Prostate gland (tissue), 2 donors: ENCODE measurements at regions not wholly inside any gene's neighbourhood (a gene's known extent, or its start where the extent isn't known, plus 50 kb on each side); places are given as distances from the start of the nearest gene placed in this dataset.

Experiments
- CTCF ChIP-seq, 4 experiments: fragments of 200-600 bp in 2 of 4; fragments of 450-650 bp in 2 of 4; sonication (generic) in 2 of 4; IDR thresholded peaks; 1 replicate in 3 of 4; 2 replicates in 1 of 4; pipeline ENCODE4 v1.5.1; 2016 to 2019; ENCODE audit warnings: antibody characterized with exemption in 4 of 4, mild to moderate bottlenecking in 2 of 4, moderate library complexity in 2 of 4
- POLR2A ChIP-seq: fragments of 450-650 bp; IDR thresholded peaks from one replicate; pipeline ENCODE4 v1.6.1; 2016; ENCODE audit warnings: antibody characterized with exemption, mild to moderate bottlenecking
- POLR2AphosphoS5 ChIP-seq: sonication (generic); formaldehyde crosslinking; IDR thresholded peaks from one replicate; pipeline ENCODE4 v1.6.1; 2017; ENCODE audit warnings: antibody characterized with exemption

GRCh38 chr7:85261336-85261735 is 74.5 kb upstream of the SEMA3D start:
- TF ChIP-seq CTCF (IDR thresholded peaks at IDR 0.05): no peak
- no peak for TF ChIP-seq POLR2AphosphoS5
- TF ChIP-seq POLR2A: no peak
